ENCODE measurements at regions not wholly inside any gene's neighbourhood (a gene's known extent, or its start where the extent isn't known, plus 50 kb on each side); places are given as distances from the start of the nearest gene placed in this dataset.
"Not testable (repeated sequence)": the region's sequence is repeated elsewhere in the genome, so short reads cannot be mapped to it uniquely, and the experiment has no call there.

- DNase-seq (ENCODE audit: low read depth) = no peak
Observed at GRCh38 chr4:38278255-38278654, 318.1 kb downstream of the PTTG2 start.

GRCh38 chr4:38279077-38279476, 318.9 kb downstream of the PTTG2 start:
- DNase-seq (ENCODE audit: low read depth) = no peak

GRCh38 chr4:38279650-38280322, 319.6 kb downstream of the PTTG2 start:
- DNase-seq (ENCODE audit: low read depth) = no peak

- no peak for DNase-seq (ENCODE audit: low read depth)
Observed at GRCh38 chr4:38280323-38280706, 320.1 kb downstream of the PTTG2 start.

GRCh38 chr4:38281371-38282071, 321.3 kb downstream of the PTTG2 start:
- no peak for DNase-seq (ENCODE audit: low read depth)

- no peak for DNase-seq (ENCODE audit: low read depth)
Observed at GRCh38 chr4:38283724-38284123, 323.5 kb downstream of the PTTG2 start.

- DNase-seq (ENCODE audit: low read depth) = no peak
Observed at GRCh38 chr4:38284294-38285030, 324.3 kb downstream of the PTTG2 start.

GRCh38 chr4:38287101-38287851, 327.1 kb downstream of the PTTG2 start:
- no peak for DNase-seq (ENCODE audit: low read depth)

GRCh38 chr4:38289553-38289952, 329.4 kb downstream of the PTTG2 start:
- DNase-seq (ENCODE audit: low read depth) = no peak

GRCh38 chr4:38290366-38290765, 330.2 kb downstream of the PTTG2 start:
- peak; percentile 85 for DNase-seq (ENCODE audit: low read depth)

GRCh38 chr4:38290914-38291313, 330.7 kb downstream of the PTTG2 start:
- no peak for DNase-seq (ENCODE audit: low read depth)

GRCh38 chr4:38292529-38292928, 332.3 kb downstream of the PTTG2 start:
- DNase-seq (ENCODE audit: low read depth) = no peak

- no peak for DNase-seq (ENCODE audit: low read depth)
Observed at GRCh38 chr4:38294238-38294637, 334.0 kb downstream of the PTTG2 start.

- no peak for DNase-seq (ENCODE audit: low read depth)
Observed at GRCh38 chr4:38297061-38297460, 336.9 kb downstream of the PTTG2 start.

- no peak for DNase-seq (ENCODE audit: low read depth)
Observed at GRCh38 chr4:38298868-38299713, 338.9 kb downstream of the PTTG2 start.

GRCh38 chr4:38302910-38303309, 342.7 kb downstream of the PTTG2 start:
- DNase-seq (ENCODE audit: low read depth) = no peak

GRCh38 chr4:38304460-38304859, 344.3 kb downstream of the PTTG2 start:
- not testable (repeated sequence) for DNase-seq (ENCODE audit: low read depth)

GRCh38 chr4:38306482-38307071, 346.4 kb downstream of the PTTG2 start:
- no peak for DNase-seq (ENCODE audit: low read depth)

- peak; percentile 85 for DNase-seq (ENCODE audit: low read depth)
Observed at GRCh38 chr4:38308728-38309311, 348.6 kb downstream of the PTTG2 start.

- no peak for DNase-seq (ENCODE audit: low read depth)
Observed at GRCh38 chr4:38309471-38309870, 349.3 kb downstream of the PTTG2 start.
